Nephron (organoid): ENCODE measurements at regions not wholly inside any gene's neighbourhood (a gene's known extent, or its start where the extent isn't known, plus 50 kb on each side); places are given as distances from the start of the nearest gene placed in this dataset.

ENCODE experiments used
- H3K27ac Mint-ChIP-seq, 3 experiments: 2 replicates each; pipeline ENCODE4 v1.8.0; 2020; ENCODE audit warnings: mixed read lengths in 3 of 3, mild to moderate bottlenecking in 2 of 3, moderate library complexity in 1 of 3
- H3K27me3 Mint-ChIP-seq: 2 replicates; pipeline ENCODE4 v1.8.0; 2021; ENCODE audit warnings: low read depth, mild to moderate bottlenecking, moderate library complexity, mixed read lengths
- H3K36me3 Mint-ChIP-seq: 2 replicates; pipeline ENCODE4 v1.8.0; 2020; ENCODE audit warnings: low read depth, mixed read lengths
- H3K4me1 Mint-ChIP-seq: 2 replicates; pipeline ENCODE4 v1.8.0; 2020; ENCODE audit warnings: mixed read lengths
- H3K4me3 Mint-ChIP-seq, 3 experiments: 2 replicates each; pipeline ENCODE4 v1.8.0; 2020; ENCODE audit warnings: mild to moderate bottlenecking in 3 of 3, mixed read lengths in 3 of 3, moderate library complexity in 2 of 3
- H3K9me3 Mint-ChIP-seq: 2 replicates; pipeline ENCODE4 v1.8.0; 2020; ENCODE audit warnings: mixed read lengths
- CTCF ChIP-seq, 3 experiments: fragments of 200-600 bp; sonication (generic); IDR thresholded peaks; one replicate each; pipeline ENCODE4 v1.5.0; 2021; ENCODE audit warnings: antibody characterized with exemption in 3 of 3; ENCODE audit not compliant: unreplicated experiment in 3 of 3

GRCh38 chr6:16979677-16980370 lies 122.0 kb upstream of the STMND1 start:
- no peak overlapping the region for H3K4me3 Mint-ChIP-seq
- H3K9me3 Mint-ChIP-seq, result no peaks in the 10 kb centered on the region
- peaks cover 15% of the 10 kb centered on the region for H3K27me3 Mint-ChIP-seq
- TF ChIP-seq CTCF (IDR thresholded peaks at IDR 0.05; ENCODE audit: unreplicated experiment in 3 of 3), result no peak
- peaks cover 13% of the 10 kb centered on the region for H3K4me1 Mint-ChIP-seq
- no peaks in the 10 kb centered on the region for H3K36me3 Mint-ChIP-seq
- no peak overlapping the region for H3K27ac Mint-ChIP-seq

DNA sequence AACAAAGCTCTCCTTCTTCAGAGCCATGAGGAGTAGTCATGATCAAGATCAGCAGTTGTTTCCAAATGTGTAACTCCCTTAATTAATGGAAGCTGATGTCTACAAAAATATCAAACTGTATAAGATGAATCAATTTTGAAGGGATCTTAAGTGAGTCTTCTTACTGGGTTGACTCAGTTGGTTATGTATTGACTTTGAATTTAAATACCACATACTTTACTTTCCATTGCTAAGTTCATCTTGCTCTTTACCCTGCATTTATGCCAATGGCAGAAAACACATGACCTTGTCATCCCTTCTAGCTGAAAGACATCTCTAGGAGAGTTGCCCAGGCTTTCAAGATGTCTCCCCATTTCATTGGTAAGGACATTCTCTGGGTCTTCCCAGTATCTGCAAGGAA lies 123.2 kb upstream of the STMND1 start:
- TF ChIP-seq CTCF (IDR thresholded peaks at IDR 0.05; ENCODE audit: unreplicated experiment in 3 of 3), result no peak
- H3K9me3 Mint-ChIP-seq, result no peaks in the 10 kb centered on the region
- peaks cover 15% of the 10 kb centered on the region for H3K27me3 Mint-ChIP-seq
- H3K4me3 Mint-ChIP-seq, result no peak overlapping the region
- no peaks in the 10 kb centered on the region for H3K36me3 Mint-ChIP-seq
- H3K4me1 Mint-ChIP-seq, result peaks cover 5% of the 10 kb centered on the region
- H3K27ac Mint-ChIP-seq, result no peak overlapping the region

DNA sequence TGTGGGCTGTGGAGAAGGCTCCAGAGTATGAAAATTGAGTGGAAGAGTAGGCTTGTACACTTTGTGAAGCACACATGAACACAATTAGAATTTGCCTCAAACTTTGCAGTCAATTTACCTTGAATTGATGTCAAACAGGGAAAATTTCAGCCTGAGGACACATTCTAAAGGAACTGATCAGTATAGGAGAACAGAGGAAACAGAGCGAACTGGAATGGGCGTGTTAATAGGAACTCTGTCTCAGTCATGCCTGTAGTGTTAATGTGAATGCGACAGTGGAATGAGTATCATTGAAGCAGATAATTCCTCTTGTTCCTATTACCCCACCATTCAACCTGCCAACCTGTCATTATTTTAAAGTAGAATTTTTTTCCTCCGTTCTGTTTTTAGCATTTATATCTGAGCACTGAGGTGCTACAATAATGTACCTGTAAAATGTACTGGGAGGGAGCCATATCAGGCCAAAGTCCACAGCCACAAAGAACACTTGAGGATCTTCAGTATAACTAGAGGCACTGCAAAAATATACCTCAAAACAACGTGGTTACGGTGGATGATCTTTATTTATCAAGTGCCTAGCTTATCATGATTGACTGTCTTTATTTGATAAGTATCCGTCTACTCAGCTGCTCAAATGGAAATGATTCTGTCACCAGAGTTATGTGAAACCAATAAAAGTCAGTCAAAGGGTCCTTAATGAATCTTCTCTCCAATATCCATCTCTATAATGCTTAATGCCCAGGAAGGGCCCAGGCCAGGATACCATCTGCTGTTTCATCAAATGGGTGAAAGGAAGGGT lies 125.3 kb upstream of the STMND1 start:
- H3K4me1 Mint-ChIP-seq, result no peaks in the 10 kb centered on the region
- H3K27me3 Mint-ChIP-seq, result peaks cover 17% of the 10 kb centered on the region
- no peaks in the 10 kb centered on the region for H3K36me3 Mint-ChIP-seq
- no peaks in the 10 kb centered on the region for H3K9me3 Mint-ChIP-seq
- no peak for TF ChIP-seq CTCF (IDR thresholded peaks at IDR 0.05; ENCODE audit: unreplicated experiment in 3 of 3)
- H3K27ac Mint-ChIP-seq, result no peak overlapping the region
- no peak overlapping the region for H3K4me3 Mint-ChIP-seq

DNA sequence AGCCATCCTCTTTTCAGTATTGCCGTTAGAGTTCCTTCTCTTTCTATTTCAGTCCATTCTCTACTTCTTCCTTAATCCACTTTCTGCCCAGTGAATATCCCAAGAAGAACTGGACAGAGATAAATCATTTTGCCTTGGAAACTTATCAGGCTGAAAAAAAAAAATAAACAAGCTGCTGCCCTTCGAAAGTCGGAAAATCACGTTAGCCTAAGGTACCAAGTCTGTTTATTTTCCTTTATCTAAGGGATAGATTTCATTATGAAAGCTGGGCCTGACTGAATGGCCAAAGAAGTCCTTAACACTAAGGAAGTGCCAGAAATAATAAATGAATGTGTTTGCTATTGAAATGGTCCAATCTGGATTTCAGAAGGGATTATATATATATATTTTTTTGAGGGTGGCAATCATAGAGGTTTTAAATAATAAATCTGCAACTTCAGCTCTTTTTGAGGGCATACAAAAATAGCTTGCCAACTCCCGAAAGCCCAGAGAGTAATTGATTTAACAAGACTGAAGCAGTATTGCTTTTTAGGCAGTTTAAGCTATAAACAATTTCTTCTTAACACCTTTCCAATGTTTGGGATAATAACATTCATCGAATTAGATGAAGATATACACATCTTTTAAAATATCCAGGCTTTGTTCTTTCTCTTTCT lies 127.0 kb upstream of the STMND1 start:
- peaks cover 6% of the 10 kb centered on the region for H3K4me1 Mint-ChIP-seq
- peaks cover 13% of the 10 kb centered on the region for H3K27me3 Mint-ChIP-seq
- H3K27ac Mint-ChIP-seq, result no peak overlapping the region
- no peaks in the 10 kb centered on the region for H3K9me3 Mint-ChIP-seq
- H3K4me3 Mint-ChIP-seq, result no peak overlapping the region
- no peaks in the 10 kb centered on the region for H3K36me3 Mint-ChIP-seq
- TF ChIP-seq CTCF (IDR thresholded peaks at IDR 0.05; ENCODE audit: unreplicated experiment in 3 of 3), result no peak

DNA sequence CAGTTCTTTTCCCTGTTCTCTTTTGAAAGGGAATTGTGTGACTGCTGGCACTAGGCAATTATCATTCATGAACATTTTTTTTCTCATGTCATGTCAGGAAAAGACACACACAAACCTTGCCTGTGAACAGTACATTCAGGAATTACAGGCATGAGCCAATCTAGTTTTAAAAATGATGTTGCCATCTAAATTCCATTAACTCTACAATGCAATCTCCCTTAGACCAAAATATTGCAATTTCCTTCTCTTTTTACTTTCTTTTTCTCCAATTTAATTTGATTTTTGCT lies 127.5 kb upstream of the STMND1 start:
- no peak overlapping the region for H3K27ac Mint-ChIP-seq
- no peak overlapping the region for H3K4me3 Mint-ChIP-seq
- H3K36me3 Mint-ChIP-seq, result no peaks in the 10 kb centered on the region
- H3K9me3 Mint-ChIP-seq, result no peaks in the 10 kb centered on the region
- no peak for TF ChIP-seq CTCF (IDR thresholded peaks at IDR 0.05; ENCODE audit: unreplicated experiment in 3 of 3)
- H3K27me3 Mint-ChIP-seq, result peaks cover 13% of the 10 kb centered on the region
- peaks cover 6% of the 10 kb centered on the region for H3K4me1 Mint-ChIP-seq
